Upper lobe of left lung (tissue), 4 donors: ENCODE measurements at regions not wholly inside any gene's neighbourhood (a gene's known extent, or its start where the extent isn't known, plus 50 kb on each side); places are given as distances from the start of the nearest gene placed in this dataset.

ENCODE experiments used
- CTCF ChIP-seq, 6 experiments: fragments of 450-650 bp in 4 of 6; fragments of 200-600 bp in 2 of 6; sonication (generic) in 2 of 6; IDR thresholded peaks; one replicate each; pipeline ENCODE4 v1.5.1; 2016 to 2019; ENCODE audit warnings: antibody characterized with exemption in 6 of 6
- POLR2A ChIP-seq, 4 donors: fragments of 450-650 bp; IDR thresholded peaks; one replicate each; pipeline ENCODE4 v1.5.1; 2016 to 2017; ENCODE audit warnings: antibody characterized with exemption in 4 of 4, mild to moderate bottlenecking in 2 of 4

GRCh38 chr14:80379035-80379434, 167.7 kb upstream of the DIO2 start:
- TF ChIP-seq CTCF (IDR thresholded peaks at IDR 0.05) = no peak
- TF ChIP-seq POLR2A (IDR thresholded peaks at IDR 0.05) = no peak
